ENCODE measurements at regions not wholly inside any gene's neighbourhood (a gene's known extent, or its start where the extent isn't known, plus 50 kb on each side); places are given as distances from the start of the nearest gene placed in this dataset.
A peak's percentile ranks its signal among the peaks of the same experiment; 100 is the strongest.

DNA sequence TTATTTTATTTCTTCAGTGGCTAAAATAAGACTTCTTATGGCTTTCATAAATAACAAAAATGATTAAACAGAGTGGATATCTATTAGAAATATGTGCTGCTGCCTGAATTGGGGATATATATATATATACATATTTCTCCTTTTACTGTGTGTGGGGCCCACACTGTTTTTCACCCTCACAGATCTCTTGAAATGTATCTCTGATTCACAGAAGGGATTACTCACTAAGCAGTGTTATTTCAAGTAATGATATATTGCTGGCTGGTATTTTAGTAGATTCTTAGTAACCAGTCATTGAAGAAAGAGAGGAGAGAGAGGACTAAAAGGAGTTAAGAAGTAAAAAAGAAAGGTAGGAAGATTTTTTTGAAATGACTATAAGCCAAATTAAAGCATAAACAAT, 308.6 kb upstream of the NRP1 start:
- no peak overlapping the region for H3K4me3 ChIP-seq (replicated peaks in 1 of 4; ENCODE audit: control extremely low read depth in 1 of 4, insufficient read depth in 1 of 4, low read depth in 3 of 4, low read length in 4 of 4)
- no peaks in the 10 kb centered on the region for H3K79me2 ChIP-seq (ENCODE audit: control insufficient read depth, insufficient read depth, low read length)
- TF ChIP-seq, protein P1, sequence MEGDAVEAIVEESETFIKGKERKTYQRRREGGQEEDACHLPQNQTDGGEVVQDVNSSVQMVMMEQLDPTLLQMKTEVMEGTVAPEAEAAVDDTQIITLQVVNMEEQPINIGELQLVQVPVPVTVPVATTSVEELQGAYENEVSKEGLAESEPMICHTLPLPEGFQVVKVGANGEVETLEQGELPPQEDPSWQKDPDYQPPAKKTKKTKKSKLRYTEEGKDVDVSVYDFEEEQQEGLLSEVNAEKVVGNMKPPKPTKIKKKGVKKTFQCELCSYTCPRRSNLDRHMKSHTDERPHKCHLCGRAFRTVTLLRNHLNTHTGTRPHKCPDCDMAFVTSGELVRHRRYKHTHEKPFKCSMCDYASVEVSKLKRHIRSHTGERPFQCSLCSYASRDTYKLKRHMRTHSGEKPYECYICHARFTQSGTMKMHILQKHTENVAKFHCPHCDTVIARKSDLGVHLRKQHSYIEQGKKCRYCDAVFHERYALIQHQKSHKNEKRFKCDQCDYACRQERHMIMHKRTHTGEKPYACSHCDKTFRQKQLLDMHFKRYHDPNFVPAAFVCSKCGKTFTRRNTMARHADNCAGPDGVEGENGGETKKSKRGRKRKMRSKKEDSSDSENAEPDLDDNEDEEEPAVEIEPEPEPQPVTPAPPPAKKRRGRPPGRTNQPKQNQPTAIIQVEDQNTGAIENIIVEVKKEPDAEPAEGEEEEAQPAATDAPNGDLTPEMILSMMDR (conservative IDR thresholded peaks at IDR 0.05 in 1 of 2, IDR thresholded peaks at IDR 0.05 in 1 of 2; ENCODE audit: low read depth in 1 of 2, low read length in 2 of 2): no peak
- no peak for TF ChIP-seq EZH2 (IDR thresholded peaks at IDR 0.05; ENCODE audit: low read length, missing control alignments)
- H3K4me1 ChIP-seq (ENCODE audit: control insufficient read depth, extremely low read depth, insufficient read depth, low read length): no peaks in the 10 kb centered on the region
- H3K27ac ChIP-seq (ENCODE audit: insufficient read depth, low read length): no peak overlapping the region
- no peak overlapping the region for H3K9ac ChIP-seq (ENCODE audit: insufficient read depth, low read length)
- DNase-seq (ENCODE audit: low read depth in 2 of 2): peak; percentile 76 to 88
- no peak overlapping the region for H3K4me2 ChIP-seq (ENCODE audit: extremely low read depth, insufficient read depth, low read length)
- H3K27me3 ChIP-seq (ENCODE audit: control insufficient read depth, insufficient read depth, low read length): no peaks in the 10 kb centered on the region
- no peaks in the 10 kb centered on the region for H3K9me3 ChIP-seq (ENCODE audit: control insufficient read depth, insufficient read depth, low read depth, low read length)
- no peaks in the 10 kb centered on the region for H4K20me1 ChIP-seq (ENCODE audit: control insufficient read depth, extremely low read depth, insufficient read depth, low read length)
- no peak overlapping the region for H2AFZ ChIP-seq (ENCODE audit: low read length)
- H3K36me3 ChIP-seq (ENCODE audit: control insufficient read depth, insufficient read depth, low read length): no peaks in the 10 kb centered on the region

DNA sequence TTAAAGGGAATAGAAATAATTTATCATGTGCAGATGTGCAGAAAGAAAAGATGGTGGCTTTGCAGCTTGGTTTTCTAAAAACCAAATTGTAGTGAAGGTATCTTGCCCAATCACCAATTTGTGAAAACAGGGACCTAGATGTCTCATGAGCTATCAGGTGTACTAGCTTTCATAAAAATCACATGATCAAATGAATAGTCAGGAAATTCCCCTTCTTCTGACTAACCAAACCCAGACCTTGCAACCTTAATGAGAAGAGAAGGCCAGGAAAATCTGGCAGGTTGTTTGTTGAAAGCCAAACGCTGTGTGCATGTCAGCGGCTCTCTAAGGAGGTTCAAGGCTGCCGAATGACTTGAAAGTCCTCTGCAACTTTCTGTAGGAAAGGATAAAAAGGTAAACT, 304.4 kb upstream of the NRP1 start:
- TF ChIP-seq, protein P1 (conservative IDR thresholded peaks at IDR 0.05 in 1 of 2, IDR thresholded peaks at IDR 0.05 in 1 of 2; ENCODE audit: low read depth in 1 of 2, low read length in 2 of 2): no peak
- TF ChIP-seq EZH2 (IDR thresholded peaks at IDR 0.05; ENCODE audit: low read length, missing control alignments): no peak
- Histone ChIP-seq H3K4me1 (ENCODE audit: control insufficient read depth, extremely low read depth, insufficient read depth, low read length) (no peaks in the 10 kb centered on the region), H3K9ac (ENCODE audit: insufficient read depth, low read length) (no peak overlapping the region), H3K4me3 (replicated peaks in 1 of 4; ENCODE audit: control extremely low read depth in 1 of 4, insufficient read depth in 1 of 4, low read depth in 3 of 4, low read length in 4 of 4) (no peak overlapping the region), H3K4me2 (ENCODE audit: extremely low read depth, insufficient read depth, low read length) (no peak overlapping the region), H3K79me2 (ENCODE audit: control insufficient read depth, insufficient read depth, low read length) (no peaks in the 10 kb centered on the region), H2AFZ (ENCODE audit: low read length) (no peak overlapping the region), H3K36me3 (ENCODE audit: control insufficient read depth, insufficient read depth, low read length) (no peaks in the 10 kb centered on the region), H4K20me1 (ENCODE audit: control insufficient read depth, extremely low read depth, insufficient read depth, low read length) (no peaks in the 10 kb centered on the region), H3K27me3 (ENCODE audit: control insufficient read depth, insufficient read depth, low read length) (no peaks in the 10 kb centered on the region), H3K9me3 (ENCODE audit: control insufficient read depth, insufficient read depth, low read depth, low read length) (no peaks in the 10 kb centered on the region), H3K27ac (ENCODE audit: insufficient read depth, low read length) (no peak overlapping the region)
- DNase-seq (ENCODE audit: low read depth in 2 of 2): peak in 1 of 2 donors; percentile 10

DNA sequence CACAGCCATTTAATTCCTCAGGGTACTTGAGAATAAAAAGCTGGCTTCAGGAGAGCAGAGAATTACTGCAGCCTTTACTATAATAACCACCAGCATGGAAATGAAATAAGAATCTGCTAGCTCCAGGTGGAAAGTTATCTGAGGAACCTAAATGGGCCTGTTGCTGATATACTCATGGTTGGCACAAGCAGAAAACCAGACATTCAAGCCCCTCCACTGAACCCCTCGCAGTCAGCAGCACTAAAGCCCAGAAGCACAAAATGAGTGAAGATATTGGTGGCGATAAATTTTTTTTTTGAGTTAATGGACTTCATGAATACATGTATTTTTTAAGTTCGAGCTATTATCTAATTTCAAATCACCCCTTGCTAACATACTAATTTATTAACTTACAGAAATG, 303.9 kb upstream of the NRP1 start:
- no peak overlapping the region for H3K9ac ChIP-seq (ENCODE audit: insufficient read depth, low read length)
- H3K4me3 ChIP-seq (replicated peaks in 1 of 4; ENCODE audit: control extremely low read depth in 1 of 4, insufficient read depth in 1 of 4, low read depth in 3 of 4, low read length in 4 of 4): no peak overlapping the region
- no peaks in the 10 kb centered on the region for H3K9me3 ChIP-seq (ENCODE audit: control insufficient read depth, insufficient read depth, low read depth, low read length)
- no peak overlapping the region for H3K4me2 ChIP-seq (ENCODE audit: extremely low read depth, insufficient read depth, low read length)
- no peaks in the 10 kb centered on the region for H3K36me3 ChIP-seq (ENCODE audit: control insufficient read depth, insufficient read depth, low read length)
- H4K20me1 ChIP-seq (ENCODE audit: control insufficient read depth, extremely low read depth, insufficient read depth, low read length): no peaks in the 10 kb centered on the region
- no peaks in the 10 kb centered on the region for H3K4me1 ChIP-seq (ENCODE audit: control insufficient read depth, extremely low read depth, insufficient read depth, low read length)
- H2AFZ ChIP-seq (ENCODE audit: low read length): no peak overlapping the region
- DNase-seq (ENCODE audit: low read depth in 2 of 2): no peak
- no peak overlapping the region for H3K27ac ChIP-seq (ENCODE audit: insufficient read depth, low read length)
- H3K27me3 ChIP-seq (ENCODE audit: control insufficient read depth, insufficient read depth, low read length): no peaks in the 10 kb centered on the region
- no peaks in the 10 kb centered on the region for H3K79me2 ChIP-seq (ENCODE audit: control insufficient read depth, insufficient read depth, low read length)
- TF ChIP-seq, protein P1 (conservative IDR thresholded peaks at IDR 0.05 in 1 of 2, IDR thresholded peaks at IDR 0.05 in 1 of 2; ENCODE audit: low read depth in 1 of 2, low read length in 2 of 2): no peak
- TF ChIP-seq EZH2 (IDR thresholded peaks at IDR 0.05; ENCODE audit: low read length, missing control alignments): no peak
